ENCODE measurements at regions not wholly inside any gene's neighbourhood (a gene's known extent, or its start where the extent isn't known, plus 50 kb on each side); places are given as distances from the start of the nearest gene placed in this dataset.

DNA sequence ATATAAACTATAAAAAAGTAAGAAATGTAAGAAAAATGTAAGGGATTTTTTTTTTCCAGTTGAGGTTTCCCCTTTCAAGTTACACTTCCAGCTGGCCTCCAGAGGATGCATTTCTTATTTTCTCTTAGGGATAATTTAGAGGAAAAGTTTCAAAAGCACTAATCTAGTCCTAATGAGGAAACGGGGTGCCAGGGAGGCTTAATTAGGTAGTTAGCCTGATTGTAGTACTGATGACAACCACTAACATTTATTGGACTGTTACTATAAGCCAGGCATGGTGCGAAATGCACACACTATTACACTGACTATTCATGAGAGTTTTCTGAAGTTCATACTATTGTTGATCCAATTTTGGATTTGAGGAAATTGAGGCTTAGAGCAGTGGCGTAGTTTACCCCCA, 290.8 kb upstream of the FMN2 start:
- TF ChIP-seq EZH2 (IDR thresholded peaks at IDR 0.05; ENCODE audit: insufficient read depth, poor library complexity, severe bottlenecking) (no peak), EZH2phosphoT487 (IDR thresholded peaks at IDR 0.05; ENCODE audit: insufficient read depth, low read depth) (no peak)

Measured in GM23248 (cell line).